ENCODE measurements at regions not wholly inside any gene's neighbourhood (a gene's known extent, or its start where the extent isn't known, plus 50 kb on each side); places are given as distances from the start of the nearest gene placed in this dataset.

DNA sequence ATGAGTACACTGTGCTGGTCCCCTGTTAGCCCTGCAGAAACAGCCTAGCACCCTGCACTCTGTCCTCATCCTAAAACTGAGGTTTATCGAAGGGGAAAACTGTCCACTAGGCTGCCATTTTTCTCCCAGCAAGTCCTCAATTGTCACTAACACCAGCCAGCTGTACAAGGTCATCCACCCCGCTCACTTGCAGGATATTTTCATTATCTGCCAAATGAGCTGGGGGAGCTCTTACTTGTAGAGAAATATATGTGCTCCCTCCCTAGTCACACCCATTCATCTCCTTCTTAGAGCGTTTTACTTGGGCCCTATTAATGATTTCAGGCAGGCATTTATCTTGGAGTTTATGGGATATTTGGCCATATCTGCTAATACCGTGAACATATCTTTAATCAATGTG is 413.5 kb upstream of the NFE2L3 start:
- TF ChIP-seq, protein P1, sequence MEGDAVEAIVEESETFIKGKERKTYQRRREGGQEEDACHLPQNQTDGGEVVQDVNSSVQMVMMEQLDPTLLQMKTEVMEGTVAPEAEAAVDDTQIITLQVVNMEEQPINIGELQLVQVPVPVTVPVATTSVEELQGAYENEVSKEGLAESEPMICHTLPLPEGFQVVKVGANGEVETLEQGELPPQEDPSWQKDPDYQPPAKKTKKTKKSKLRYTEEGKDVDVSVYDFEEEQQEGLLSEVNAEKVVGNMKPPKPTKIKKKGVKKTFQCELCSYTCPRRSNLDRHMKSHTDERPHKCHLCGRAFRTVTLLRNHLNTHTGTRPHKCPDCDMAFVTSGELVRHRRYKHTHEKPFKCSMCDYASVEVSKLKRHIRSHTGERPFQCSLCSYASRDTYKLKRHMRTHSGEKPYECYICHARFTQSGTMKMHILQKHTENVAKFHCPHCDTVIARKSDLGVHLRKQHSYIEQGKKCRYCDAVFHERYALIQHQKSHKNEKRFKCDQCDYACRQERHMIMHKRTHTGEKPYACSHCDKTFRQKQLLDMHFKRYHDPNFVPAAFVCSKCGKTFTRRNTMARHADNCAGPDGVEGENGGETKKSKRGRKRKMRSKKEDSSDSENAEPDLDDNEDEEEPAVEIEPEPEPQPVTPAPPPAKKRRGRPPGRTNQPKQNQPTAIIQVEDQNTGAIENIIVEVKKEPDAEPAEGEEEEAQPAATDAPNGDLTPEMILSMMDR (IDR thresholded peaks at IDR 0.05), result no peak
- TF ChIP-seq POLR2A (IDR thresholded peaks at IDR 0.05), result no peak

Measured in breast epithelium (tissue), 3 donors.